ENCODE measurements at regions not wholly inside any gene's neighbourhood (a gene's known extent, or its start where the extent isn't known, plus 50 kb on each side); places are given as distances from the start of the nearest gene placed in this dataset.
"Not testable (repeated sequence)": the region's sequence is repeated elsewhere in the genome, so short reads cannot be mapped to it uniquely, and the experiment has no call there.

DNA sequence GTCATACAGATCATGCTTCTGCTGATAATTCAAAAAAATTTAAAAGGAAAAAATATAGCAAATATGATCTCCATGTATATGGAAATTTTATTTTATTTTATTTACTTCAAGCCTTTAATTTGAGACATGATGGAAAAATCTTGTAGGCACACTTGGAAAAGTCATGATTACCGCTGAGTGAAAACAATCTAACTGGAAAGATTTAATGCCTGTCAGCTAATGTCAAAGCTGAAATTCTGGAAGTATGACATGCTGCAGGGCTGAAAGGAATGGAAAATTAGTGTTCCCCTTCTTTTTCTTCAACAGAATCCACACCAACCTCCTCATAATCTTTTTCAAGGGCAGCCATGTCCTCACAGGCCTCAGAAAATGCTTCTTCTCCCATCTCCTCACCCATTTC is 58.2 kb downstream of the RPRM start:
- DNase-seq (ENCODE audit: low spot score in 2 of 2): no peak
- FAIRE-seq: no peak

- DNase-seq (ENCODE audit: low spot score in 2 of 2) (no peak), FAIRE-seq (no peak)
These were observed 61.5 kb downstream of the RPRM start for GRCh38 chr2:153417077-153417476.

GRCh38 chr2:153416071-153416470 is 62.5 kb downstream of the RPRM start:
- FAIRE-seq (no peak), DNase-seq (ENCODE audit: low spot score in 2 of 2) (no peak)

DNA sequence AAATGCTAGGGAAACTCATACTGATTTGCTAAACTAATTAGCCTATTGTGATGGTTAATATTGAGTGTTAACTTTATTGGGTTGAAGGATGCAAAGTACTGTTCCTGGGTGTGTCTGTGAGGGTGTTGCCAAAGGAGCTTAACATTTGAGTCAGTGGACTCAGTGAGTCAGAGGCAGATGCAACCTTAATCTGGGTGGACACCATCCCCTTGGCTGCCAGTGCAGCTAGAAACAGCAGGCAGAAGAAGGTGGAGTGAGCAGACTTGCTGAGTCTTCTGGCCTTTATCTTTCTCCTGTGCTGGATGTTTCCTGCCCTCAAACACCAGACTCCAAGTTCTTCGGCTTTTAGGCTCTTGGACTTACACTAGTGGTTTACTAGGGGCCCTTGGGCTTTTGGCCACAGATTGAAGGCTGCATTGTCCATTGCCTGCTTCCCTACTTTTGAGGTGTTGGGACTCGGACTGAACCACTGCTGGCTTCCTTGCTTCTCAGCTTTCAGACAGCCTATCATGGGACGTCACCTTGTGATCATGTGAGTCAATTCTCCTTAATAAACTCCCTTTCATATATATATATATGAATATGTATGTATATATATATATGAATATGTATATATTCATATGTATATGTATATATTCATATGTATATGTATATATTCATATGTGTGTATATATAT is 69.7 kb downstream of the RPRM start:
- DNase-seq (ENCODE audit: low spot score in 2 of 2): no peak
- FAIRE-seq: no peak

DNA sequence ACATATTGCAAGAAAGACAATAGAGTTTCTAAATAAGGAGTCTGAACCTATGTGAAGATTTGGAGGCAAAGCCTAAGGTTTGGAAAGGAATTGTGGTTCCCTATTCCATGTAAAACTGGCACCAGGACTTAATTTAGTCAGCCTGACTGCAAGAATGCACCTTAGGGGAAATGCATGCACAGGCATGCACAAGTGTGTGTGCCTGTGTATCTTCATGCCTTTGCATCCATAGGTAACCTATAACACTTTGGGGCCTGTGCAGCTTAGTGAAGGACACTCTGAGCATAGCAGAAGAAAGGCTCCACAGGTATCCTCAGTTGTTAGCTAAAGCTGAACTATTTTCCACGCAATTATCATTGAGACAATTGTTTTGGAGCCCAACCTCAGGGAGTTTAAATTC is 73.4 kb downstream of the RPRM start:
- DNase-seq (ENCODE audit: low spot score in 2 of 2) (no peak), FAIRE-seq (no peak)

DNA sequence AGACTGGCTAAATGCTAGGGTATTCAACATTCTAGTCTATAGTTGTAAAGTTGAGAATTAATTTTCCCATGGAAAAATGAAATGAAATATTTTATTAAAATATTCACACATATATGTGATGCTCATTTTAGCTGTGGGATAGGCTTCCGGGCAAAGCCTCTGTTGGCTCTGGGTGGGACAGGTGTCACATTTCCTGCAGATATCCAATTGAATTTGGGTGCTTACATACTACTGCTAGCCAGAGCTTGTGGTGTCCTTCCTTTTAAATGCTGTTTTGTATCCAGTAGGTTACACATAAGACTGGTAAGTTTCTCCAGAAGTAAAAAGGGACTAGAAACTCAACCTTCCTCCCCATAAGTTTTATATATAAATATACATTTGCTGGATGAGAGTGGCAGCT is 73.8 kb downstream of the RPRM start:
- FAIRE-seq: no peak
- DNase-seq (ENCODE audit: low spot score in 2 of 2): no peak

DNA sequence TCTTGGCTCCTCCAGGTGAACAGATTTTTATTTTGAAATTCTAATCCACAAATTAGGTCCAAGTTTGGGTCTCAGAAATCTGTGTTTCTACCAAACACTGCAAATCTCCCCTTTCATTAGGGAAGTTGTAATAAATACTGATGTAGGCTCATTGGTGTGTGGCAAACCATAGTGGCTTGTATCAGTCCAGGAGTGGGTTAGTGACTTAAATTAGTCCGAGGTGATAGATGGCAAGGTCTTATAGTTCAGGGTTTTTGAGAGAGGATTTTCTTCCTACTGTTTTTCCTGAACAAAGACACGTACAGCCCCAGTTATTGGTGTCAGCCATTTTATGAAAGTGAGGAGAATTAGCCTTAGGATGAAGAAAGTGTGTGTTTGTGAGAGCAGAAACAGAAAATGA is 74.6 kb downstream of the RPRM start:
- DNase-seq (ENCODE audit: low spot score in 2 of 2) (no peak), FAIRE-seq (no peak)

GRCh38 chr2:153403352-153403751 is 75.2 kb downstream of the RPRM start:
- not testable (repeated sequence) for FAIRE-seq; DNase-seq (ENCODE audit: low spot score in 2 of 2)

GRCh38 chr2:153394686-153395085 is 83.9 kb downstream of the RPRM start:
- no peak for FAIRE-seq
- DNase-seq (ENCODE audit: low spot score in 2 of 2): no peak

GRCh38 chr2:153394247-153394646 is 84.3 kb downstream of the RPRM start:
- DNase-seq (ENCODE audit: low spot score in 2 of 2) (no peak), FAIRE-seq (no peak)

GRCh38 chr2:153393518-153393917 is 85.0 kb downstream of the RPRM start:
- FAIRE-seq (no peak), DNase-seq (ENCODE audit: low spot score in 2 of 2) (no peak)

DNA sequence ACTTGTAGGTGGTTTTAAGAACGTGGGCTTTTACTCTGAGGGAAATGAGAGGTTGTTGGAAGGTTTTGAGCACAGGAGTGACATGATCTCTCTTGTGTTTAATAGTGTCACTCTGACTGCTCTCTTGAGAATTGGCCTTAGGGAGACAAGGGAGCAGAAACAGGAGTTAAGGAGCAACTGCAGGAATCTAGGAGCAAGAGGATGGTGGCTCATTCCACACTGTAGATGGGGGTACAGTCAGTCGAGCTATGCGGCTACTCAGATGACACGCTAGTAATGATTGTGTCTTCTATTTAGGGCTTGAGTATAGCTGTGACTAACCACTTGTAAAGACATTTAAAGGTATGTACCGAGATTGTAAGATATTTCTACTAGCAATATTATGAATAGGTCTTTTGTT is 87.4 kb downstream of the RPRM start:
- no peak for DNase-seq (ENCODE audit: low spot score in 2 of 2)
- FAIRE-seq: no peak

- no peak for FAIRE-seq
- DNase-seq (ENCODE audit: low spot score in 2 of 2): no peak
These were observed 90.3 kb downstream of the RPRM start for GRCh38 chr2:153388246-153388645.

- DNase-seq (ENCODE audit: low spot score in 2 of 2): no peak
- FAIRE-seq: no peak
These were observed 91.4 kb downstream of the RPRM start for GRCh38 chr2:153387203-153387602.

GRCh38 chr2:153386481-153386897 is 92.1 kb downstream of the RPRM start:
- FAIRE-seq (no peak), DNase-seq (ENCODE audit: low spot score in 2 of 2) (no peak)

DNA sequence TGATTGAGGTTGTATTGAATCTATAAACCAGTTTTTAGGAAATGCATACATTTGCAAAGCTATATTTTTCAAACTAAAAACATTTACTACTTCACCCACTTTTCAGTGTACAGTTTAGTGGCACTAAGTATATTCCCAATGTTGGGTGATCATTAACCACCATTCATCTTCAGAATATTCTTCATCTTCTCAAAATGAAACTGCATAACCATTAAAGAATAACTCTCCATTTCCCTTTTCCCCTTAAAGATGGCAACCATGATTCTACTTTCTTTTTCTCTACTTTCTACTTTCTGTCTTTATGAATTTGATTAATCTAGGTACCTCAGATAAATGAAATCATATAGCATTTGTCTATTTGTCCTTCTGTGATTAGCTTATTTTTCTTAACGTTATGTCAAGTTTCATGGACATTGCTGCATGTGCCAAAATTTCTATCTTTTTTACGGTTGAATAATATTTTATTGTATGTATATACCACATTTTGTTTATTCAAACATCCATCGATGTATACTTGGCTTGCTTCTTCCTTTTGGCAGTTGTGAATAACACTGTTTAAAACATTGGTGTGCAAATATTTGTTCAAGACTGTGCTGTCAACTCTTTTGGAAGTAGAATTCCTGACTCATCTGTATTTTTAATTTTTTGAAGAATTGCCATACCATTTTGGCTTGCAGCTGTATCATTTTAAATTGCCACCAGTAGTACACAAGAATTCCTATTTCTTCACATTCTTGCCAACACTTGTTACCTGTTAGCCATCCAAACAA is 104.9 kb downstream of the RPRM start:
- no peak for FAIRE-seq
- DNase-seq (ENCODE audit: low spot score in 2 of 2): no peak

DNA sequence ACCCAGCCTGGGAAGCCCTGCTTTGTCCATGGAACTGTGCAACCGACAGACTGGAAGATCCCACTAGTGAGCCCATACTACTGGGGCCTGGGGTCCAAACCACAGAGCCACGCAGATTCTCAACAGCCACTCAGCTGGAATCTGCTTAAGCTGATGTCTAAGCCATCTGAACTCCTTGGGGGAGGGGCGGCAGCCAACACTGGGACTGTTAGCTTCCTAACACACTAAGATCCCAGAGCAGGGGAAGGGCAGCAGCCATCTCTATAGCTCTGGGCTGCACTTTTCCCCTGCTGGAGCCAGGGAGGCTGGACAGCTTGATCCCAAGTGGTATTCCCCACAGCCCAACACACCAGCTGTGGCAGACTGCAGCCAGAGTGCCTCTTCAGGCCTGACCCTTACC is 118.3 kb downstream of the RPRM start:
- DNase-seq (ENCODE audit: low spot score in 2 of 2): no peak
- no peak for FAIRE-seq

DNA sequence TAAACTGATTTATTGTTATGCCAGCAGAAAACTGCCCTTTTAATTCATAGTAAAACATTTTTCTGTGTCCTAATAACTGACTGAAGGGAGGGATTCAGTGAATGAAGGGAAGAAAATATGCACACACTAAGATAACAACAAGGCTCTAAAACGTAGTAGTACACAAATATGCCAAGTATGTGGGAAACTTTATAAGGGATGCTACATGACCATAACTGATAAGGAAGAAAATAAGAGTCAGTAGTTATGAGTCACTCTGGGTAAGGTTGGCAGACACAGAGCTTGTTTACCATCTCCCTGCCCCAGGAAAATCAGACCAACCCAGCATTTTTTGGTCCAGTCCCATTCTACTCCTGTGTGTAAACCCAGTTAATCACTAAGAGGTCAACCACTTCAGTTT is 124.2 kb downstream of the RPRM start:
- DNase-seq (ENCODE audit: low spot score in 2 of 2): no peak
- no peak for FAIRE-seq

GRCh38 chr2:153349603-153350002 is 129.0 kb downstream of the RPRM start:
- FAIRE-seq (no peak), DNase-seq (ENCODE audit: low spot score in 2 of 2) (no peak)

DNA sequence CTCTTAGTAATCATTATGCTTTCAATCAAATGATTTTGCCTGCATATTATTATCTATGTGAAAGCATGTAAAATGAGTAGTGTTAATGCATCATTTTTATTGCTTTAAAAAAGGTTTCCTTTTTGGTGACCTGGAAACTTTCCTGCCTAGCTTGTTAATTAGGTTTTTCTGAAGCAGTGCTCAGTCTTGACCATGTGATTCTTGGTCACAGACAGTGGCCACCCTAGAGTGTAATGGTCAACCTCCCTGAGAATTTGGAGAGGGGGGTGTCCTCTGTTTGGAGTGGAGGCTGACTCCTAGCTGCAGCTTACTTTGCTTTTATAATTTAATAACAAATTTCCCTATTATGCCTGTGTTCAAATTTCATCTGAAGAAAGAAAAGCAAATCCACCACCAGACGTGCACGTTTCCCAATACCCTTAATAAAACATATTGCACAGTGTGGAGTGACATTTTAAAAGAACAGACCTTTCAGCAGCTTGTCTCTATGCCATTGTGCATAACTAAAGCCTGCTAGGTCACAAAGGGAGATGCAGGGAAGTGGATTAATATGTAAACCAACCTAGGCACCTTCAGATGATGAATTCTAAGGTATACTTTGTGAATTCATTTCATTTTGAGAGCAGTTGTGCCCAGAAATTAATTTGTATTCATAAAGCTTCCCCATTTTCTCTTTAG is 130.6 kb downstream of the RPRM start:
- FAIRE-seq: no peak
- no peak for DNase-seq (ENCODE audit: low spot score in 2 of 2)

GRCh38 chr2:153320879-153321278 is 157.7 kb downstream of the RPRM start:
- DNase-seq (ENCODE audit: low spot score in 2 of 2): no peak
- no peak for FAIRE-seq

- no peak for DNase-seq (ENCODE audit: low spot score in 2 of 2)
These were observed 167.1 kb downstream of the RPRM start for GRCh38 chr2:153311432-153311831.

More at GRCh38 chr2:153311432-153311831, 167.1 kb downstream of the RPRM start:
- FAIRE-seq: no peak
